HG02759 (cell line): ENCODE measurements at regions not wholly inside any gene's neighbourhood (a gene's known extent, or its start where the extent isn't known, plus 50 kb on each side); places are given as distances from the start of the nearest gene placed in this dataset.
A peak's percentile ranks its signal among the peaks of the same experiment; 100 is the strongest.

ENCODE experiments used
- ATAC-seq: cut with Tn5 transposase; IDR thresholded peaks from one replicate; pipeline ENCODE4 v1.9.1; 2021; ENCODE audit warnings: mild to moderate bottlenecking, moderate library complexity; ENCODE audit not compliant: unreplicated experiment

DNA sequence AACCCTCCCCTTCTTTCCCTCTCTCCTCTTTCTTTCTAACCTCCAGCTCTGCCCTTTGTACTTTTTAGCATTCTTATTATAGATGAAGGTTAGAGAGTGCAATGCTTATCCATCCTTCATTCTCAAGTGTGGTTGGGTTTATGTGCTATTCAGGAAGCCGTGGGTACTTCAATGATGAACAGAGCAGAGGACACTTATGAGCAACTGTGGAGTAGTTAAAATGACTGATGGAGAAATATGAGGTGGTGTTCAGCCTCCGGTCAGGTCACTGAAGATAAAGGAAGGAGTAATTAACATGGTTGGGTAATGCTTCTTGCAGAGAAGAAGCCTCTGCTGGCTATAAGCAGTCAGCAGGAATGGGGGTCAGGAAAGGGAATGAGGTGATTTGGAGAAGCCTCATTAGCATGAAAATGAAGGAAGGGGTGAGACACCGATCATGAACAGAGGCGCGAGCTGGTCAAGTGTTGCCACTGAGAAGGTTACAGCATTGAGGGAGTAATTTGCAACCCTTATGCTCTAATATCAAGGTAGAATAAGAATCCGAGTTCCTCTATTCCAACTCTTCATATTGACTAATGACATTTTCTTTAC lies 174.7 kb downstream of the LPIN1 start:
- no peak for ATAC-seq

DNA sequence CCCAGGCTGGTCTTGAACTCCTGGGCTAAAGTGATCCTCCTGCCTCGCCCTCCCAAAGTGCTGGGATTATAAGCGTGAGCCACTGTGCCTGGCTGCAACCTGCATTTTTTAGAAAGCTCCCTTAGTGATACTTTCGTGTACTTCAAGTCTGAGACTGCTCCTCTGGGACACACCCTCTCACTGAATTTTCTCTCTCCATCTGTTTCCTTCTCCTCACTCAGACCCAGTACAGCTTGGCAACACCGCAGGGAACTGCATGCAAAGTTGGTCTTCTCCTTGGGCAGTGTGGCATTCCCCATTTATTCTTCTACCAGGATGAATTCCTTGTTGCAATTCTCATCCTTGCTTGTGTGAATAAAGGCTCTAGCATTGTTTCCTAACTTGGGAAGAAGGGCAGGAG lies 175.9 kb downstream of the LPIN1 start:
- no peak for ATAC-seq

DNA sequence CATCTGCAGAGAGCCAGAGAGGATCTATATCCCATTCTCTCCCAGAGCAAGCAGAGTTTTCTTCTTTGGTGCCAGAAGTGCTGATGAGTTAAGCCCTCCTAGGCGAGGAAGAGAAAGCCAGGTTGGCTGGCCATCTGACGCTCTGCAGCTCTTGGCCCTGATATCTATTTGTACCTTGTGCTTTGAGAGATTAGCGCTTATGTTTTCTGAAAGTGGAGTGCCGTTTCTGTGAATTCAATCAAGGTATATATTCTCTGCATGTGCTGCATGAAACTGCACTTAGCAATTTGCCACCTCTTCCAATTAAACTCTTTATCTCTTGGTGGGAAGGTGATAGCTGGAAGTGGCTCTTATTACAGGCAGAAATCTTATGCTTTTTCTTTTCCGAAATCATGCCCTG lies 177.5 kb downstream of the LPIN1 start:
- no peak for ATAC-seq

DNA sequence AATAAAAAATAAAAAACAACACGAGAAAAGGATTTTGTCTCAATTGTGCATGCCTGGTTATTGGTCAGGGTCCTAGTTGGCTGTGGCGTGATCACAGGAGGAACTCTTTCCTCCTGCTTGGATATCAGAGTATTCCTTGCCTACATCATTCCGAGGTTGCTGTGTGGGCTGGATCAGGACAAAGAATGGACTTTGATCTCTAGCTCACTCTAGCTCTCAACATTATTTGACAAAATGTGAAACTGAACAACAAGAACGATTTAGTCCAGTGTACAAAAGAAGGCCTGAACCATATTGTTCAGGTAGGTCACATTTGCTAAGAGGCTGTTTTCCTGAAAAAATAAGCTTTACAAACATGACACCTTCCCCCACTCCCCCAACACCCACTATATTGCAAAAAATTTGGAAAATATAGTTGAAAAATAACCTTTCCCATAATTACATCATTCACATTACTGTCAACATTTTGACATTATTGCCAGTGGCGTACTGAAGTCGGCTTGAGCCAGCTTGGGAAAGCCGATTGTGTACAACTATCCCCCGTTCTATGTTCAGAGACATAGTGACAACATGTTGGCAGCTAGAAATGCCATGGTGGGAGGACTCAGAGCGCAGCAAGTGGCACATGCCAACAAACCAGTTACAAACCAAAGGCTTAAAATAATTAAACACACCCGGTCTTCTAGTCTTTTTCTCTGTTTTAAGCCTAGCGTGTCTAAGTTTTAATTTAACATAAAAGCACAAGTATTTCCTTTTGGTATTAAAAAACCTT lies 179.0 kb downstream of the LPIN1 start:
- no peak for ATAC-seq

DNA sequence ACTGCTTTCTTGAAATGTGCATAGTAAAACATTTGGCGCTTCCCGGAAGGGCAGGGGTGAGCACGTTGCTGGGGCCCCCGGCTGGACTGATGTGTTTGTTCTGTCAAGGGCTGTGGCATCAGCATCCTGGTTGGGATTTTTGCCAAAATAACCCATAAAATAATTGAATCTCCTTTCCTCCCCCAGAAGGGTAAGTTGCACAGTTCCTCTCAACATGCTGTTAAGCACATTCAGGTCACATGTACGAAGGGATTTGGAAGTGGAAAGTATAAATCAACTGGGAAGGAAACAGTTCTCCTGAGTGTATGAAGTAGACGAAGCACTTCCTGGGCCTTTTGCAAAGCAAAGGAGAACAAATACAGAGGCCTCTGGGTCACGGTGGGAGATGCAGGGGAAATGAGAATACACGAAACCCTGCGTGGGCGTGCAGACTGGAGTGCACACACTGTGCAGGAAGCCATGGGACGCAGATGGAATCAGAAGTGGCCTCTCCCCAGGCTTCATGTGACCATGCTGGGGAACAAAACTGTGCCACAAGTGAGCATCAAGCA lies 183.9 kb downstream of the LPIN1 start:
- ATAC-seq = no peak

DNA sequence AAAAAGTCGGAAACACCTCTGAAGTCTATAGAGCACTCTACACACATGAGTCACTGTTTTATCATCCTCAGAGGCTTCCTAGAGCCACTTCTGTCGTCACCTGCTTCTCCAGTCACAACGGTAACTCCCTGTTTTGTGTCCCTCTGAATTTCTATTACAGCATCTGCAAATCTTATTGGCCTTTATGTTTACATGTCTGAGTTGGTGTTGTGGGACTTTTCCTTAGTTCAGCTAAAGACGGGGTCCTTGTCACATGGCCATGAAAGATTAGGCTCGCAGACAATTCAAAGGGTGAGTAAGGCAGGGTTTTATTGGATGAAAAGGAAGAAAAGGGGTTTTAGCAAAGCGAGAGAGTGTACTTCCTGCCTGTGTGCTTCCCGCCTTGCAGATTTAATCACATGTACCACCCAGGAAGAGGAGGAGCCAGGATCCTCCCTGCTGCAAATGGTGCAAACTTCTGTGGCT lies 185.6 kb downstream of the LPIN1 start:
- ATAC-seq = no peak

DNA sequence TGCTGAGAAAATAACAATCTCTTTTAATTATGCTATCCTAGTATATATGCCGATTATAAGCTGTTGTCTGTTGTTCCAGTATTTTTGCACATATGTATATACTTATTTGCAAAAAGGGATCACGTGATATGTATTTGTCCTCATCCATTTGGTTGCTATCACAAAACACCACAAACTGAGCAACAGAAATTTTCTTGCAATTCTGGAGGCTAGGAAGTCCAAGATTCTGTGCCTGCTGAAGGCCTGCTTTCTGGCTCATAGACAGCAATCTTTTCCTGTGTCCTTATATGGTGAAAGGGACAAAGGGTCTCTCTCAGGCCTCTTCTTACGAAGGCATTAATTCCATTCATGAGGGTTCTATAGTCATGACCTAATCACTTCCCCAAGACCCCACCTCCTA lies 186.5 kb downstream of the LPIN1 start:
- ATAC-seq = no peak

DNA sequence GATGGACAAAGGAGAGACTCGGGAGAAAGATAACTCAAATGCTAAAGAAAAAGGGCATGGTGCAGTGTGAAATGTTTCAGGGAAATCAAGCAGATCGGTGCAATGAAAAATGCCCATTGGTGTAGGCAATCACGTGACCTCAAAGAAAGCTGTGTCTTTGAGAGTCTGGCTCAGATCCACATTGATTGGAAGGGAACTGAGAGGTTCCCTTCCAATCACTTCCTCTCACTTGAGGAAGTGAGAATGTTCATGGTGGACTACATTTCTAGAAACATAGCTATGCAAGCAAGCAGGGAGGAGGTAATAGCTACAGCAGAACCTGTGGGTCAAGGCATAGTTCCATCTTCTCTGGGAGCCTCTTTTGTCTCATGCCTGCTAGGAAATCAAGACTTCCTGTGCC lies 187.4 kb downstream of the LPIN1 start:
- ATAC-seq = peak; percentile 77

DNA sequence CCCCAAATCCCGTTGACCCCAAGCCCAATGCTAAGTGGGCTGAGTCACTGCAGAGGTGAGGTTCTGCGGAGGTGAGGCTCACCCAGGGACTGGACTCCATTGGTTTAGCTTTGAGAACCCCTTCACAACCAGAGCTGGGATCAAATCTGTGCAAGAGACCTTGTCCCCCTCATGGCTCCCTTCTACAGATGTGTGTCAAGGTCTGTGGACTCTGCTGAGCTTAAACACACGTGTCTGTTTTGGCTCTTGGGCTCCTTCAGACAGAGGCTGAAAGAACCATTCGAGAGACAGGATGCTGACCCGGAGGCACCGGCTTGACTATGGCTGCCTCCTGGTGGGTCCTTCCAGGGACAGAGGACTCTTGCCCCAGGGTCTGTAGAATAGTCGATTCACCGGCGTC lies 190.3 kb downstream of the LPIN1 start:
- ATAC-seq = no peak

DNA sequence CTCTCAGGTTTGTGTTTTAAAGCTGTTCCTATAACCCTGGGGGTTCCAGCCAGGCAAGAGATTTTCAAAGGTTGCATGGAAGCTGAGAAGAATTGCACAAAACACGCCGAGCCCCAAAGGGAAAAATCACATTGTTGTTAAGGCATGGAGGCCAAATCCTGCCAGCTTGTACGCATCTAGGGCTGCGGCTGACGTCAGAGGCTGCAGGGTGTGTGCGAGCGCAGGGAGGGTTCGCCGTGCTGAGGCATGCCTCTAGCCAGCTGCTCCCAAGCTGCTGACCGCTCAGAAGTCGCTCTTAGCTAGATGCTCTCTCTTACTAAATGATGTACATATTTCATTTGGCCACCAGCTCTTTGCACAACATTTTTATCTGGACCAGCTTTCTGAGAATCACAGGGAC lies 191.8 kb downstream of the LPIN1 start:
- ATAC-seq = no peak

DNA sequence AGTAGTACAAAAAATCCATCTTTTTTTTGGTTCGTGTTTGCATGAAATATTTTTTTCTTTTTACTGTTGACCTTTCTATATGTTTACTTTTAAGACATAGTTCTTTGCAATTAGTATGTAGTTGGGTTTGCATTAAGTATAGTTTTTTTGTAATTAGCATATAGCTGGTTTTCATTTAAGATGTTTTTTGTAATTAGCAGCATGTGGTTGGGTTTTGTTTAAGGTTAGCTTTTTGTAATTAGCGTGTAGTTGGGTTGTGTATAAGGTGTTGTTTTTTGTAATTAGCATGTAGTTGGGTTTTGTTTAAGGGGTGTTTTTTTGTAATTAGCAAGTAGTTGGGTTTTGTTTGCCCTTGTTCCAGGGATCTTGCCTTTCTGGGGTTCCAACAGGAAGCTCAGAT lies 193.1 kb downstream of the LPIN1 start:
- ATAC-seq = no peak

DNA sequence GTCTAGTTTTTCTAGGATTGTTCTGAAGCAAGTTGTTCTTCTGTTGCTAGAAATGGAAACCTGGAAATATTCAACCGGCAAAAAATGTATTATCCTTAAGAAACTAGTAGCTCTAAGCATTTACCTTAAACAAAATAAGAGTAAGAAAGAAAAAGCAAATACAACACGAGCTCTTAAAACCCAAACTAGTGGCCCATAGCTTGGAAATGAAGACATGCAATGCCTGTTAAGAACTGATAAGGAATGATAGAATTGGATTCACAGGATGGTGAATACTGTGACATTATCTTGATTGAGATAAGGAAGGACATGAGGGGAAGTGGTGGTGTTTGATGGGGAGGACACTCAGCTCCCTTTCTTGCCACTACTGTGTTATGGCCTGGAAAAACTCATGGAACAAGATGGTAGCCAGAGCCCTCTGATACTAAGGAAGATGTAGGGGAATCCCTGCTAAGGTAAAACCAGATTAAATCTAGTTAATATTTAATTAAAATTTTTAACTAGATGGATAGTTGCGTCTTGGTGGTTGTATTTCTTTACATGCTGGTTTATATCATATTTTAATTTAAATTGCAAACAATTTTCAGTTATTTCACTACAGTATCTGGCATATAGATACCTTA lies 193.8 kb downstream of the LPIN1 start:
- ATAC-seq = no peak

DNA sequence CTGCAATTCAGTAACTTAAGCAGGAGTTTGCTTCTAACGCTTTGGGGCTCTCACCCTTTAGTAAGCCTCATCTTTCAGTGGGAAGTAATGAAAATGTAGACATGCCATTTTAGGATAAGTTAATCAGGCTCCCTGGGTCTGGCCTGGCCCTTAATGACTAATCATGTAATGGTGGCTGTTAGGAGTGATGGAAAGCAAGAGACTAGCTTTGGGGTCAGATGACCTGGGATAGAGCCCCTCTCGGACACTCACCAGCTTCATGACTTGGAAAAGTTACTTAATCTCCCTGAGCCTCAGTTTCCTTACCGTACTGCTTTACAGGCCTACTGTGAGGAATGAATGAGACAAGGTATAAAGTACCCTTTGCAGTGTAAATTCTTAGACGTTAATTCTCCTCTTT lies 194.4 kb downstream of the LPIN1 start:
- ATAC-seq = no peak

DNA sequence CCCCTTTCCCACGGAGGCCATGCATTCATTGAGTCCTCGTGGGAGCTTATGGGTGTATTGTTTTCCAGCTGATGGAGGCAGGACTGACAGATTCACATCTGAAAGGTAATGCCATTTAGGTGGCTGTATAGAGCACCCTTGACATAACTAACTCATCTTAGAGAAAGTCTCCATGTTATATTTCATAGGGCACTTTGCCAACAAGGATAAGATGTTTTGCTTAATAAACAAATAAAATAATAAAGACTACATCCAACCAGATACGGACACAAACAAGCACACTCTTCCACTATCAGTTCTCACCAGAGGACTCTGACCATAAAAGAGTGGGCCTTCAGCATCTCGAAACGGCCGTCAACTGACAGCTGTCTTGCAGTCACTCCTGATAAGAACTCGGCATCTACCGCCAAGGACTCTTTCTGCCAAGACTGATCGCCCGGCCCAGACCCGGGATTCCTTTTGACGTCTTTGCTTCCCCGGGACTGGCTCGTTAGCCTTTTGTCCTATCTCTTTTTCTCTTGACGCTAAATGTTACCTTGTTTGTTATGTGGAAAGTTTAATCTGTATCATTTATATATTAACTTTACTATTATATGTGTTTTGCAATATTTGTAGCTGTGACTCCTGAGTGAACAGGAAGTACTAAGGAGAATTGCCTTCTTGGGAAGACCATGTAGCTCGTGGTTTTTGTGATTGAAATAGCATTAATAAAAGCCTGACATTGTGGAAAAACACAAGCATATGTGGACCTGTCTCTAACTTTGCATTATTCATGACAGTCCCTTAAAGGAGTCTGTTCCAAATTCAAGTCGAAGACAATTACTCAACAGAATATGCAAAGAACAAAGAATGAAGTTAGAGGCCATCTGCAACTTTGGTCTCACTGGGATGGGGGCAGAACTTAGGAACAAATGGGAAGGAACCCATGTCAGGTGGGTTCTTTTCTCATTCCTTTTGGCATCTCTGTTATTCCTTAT lies 195.1 kb downstream of the LPIN1 start:
- no peak for ATAC-seq

DNA sequence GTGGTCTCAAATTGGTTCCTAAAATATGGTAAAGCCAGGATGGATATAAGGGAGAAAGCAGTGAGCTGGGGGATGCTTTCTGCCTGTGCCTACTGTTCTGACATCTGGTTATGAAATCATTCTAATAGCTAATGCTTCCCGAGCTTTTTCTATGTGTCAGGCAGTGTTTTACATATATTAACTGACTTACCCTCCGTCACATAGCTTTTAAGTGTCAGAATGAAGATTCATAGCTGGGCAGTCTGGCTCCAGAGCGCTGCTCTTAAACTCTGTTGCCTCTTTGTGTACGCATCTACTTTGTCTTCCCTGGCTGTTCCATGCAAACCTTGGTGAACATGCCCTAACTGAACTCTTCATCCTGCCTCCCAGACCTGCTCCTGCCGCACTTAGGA lies 195.7 kb downstream of the LPIN1 start:
- no peak for ATAC-seq

DNA sequence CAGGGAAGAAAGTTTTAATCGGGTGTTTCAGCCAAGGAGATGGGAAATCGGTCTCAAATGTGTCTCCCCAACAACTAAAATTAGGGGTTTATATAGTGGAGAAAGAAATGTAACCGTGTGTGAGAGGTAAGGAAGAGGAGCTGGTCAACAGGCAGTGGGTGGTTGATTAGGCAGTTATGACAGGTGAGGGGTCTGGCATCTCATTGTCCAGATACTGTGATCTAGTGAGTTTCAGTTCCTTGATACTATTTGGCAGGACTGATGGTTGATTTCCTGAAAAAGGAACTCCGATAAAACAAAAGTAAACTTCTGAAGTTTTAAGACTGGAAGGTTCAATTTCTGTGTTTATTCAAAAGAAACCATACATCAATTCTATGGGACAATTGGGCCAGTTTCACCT lies 197.9 kb downstream of the LPIN1 start:
- no peak for ATAC-seq

DNA sequence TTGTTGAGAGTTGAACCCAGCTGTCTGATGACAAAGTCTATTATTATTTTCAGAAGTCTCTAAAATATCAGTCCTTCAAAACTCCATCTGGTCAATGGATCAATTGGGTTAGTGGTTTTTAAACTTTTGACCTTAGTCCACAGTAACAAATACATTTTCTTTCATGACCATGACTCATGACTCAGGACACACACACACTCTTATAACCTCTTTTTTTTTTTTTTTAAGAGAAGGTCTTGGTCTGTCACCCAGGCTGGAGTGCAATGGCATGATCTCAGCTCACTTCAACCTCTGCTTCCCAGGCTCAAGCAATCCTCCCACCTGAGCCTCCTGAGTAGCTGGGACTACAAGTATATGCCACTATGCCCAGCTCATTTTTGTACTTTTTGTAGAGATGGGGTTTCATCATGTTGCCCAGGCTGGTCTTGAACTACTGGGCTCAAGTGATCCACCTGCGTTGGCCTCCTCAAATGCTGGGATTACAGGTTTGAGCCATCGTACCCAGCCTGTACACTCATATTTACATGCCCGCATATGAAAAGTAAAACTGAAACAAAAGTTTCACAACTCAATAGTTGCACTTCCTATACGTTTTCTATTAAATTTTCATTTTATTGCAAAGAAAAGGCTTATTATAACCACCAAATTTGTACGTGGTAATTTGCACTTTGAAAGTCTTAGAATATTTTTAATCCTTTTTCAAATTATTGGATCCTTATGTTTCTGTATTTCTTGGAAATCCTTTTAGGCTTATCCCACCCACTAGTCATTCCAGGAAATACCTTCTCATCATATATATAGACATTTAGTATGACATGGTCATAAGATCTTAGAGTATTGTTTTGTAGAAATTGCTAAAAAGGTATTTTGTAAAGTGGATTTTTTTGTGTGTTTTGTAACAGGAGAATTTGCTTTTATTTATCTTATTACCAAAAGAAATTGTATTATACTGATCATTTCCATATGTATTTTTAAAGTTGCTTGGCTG lies 199.0 kb downstream of the LPIN1 start:
- peak; percentile 91 for ATAC-seq

DNA sequence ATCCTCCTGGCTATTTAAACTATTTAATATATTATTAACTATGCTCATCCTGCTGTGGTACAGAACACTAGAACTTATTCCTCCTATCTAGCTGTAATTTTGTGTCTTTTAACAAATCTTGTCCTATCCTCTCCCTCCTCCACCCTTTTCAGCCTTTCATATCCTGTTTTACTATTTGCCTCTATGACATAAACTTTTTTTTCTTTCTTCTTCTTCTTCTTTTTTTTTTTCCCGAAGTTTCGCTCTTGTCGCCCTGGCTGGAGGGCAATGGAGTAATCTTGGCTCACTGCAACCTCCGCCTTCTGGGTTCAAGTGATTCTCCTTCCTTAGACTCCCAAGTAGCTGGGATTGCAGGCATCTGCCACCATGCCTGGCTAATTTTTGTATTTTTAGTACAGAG lies 201.5 kb downstream of the LPIN1 start:
- no peak for ATAC-seq

DNA sequence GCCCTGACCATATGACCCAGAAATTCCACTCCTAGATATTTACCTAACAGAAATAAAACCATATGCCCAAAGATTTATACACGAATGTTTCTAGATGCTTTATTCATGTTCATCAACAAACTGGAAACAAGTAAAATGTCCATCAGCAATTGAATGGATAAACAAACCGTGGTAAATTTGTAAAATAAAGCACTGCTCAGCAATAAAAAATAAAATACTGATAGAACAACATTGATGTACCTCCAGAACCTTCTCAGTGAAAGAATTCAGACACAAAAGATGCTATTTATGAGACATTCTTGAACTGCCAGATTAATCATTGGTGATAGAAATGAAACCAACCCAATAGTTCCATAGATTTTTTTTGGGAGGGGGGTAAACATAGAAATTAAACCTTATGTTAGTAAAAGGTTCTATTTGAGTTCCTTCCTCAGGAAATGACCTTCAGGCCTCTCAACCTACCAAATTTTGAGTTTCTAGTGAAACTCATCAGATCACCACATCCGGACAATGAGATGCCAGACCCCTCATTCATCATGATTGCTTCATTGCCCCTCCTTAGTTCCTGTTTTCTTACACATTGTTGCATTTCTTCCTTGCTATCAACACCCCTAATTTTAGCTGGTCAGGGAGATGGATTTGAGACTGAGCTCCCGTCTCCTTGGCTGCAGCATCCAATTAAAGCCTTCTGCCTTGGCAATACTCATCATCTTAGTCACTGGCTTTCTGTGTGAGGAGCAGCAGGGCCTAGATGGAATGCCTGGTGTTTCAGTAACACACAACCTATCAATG lies 203.5 kb downstream of the LPIN1 start:
- no peak for ATAC-seq
